ENCODE measurements at regions not wholly inside any gene's neighbourhood (a gene's known extent, or its start where the extent isn't known, plus 50 kb on each side); places are given as distances from the start of the nearest gene placed in this dataset.

DNA sequence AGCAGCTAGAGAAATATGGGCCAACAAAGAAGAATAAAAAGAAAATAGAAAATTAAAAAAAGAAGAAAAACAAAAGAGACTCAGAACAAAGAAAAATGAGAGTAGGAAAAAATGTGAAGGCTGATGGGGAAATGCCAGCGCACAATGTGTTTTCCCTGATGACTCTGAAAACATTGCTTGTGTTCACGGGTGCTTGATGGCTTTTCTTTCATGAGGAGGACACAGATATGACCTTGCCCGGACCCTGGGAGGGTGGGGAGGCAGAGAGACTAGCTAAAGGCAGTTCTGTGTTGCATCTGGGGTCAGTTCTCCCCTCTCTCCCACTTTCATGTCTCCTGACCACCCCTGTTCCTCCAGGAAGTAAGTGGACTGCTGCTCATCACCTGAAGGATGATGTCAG is 125.9 kb downstream of the MOBP start:
- H3K4me3 ChIP-seq = no peak overlapping the region
- H3K36me3 ChIP-seq = no peaks in the 10 kb centered on the region
- H3K27me3 ChIP-seq = no peaks in the 10 kb centered on the region
- intact Hi-C loops (cut with DNase I) = no loop called here
- no peak for ATAC-seq
- H3K4me1 ChIP-seq = no peaks in the 10 kb centered on the region
- no peak for DNase-seq
- 58% methylated on average over 2 of the region's 3 CpGs for WGBS (ENCODE audit: insufficient coverage, low coverage, low lambda C conversion rate, missing lambda C conversion rate)
- H3K9me3 ChIP-seq = no peaks in the 10 kb centered on the region
- no peak overlapping the region for H3K27ac ChIP-seq
- TF ChIP-seq CTCF (IDR thresholded peaks at IDR 0.05) = no peak
- TF ChIP-seq POLR2A (IDR thresholded peaks at IDR 0.05) = no peak

DNA sequence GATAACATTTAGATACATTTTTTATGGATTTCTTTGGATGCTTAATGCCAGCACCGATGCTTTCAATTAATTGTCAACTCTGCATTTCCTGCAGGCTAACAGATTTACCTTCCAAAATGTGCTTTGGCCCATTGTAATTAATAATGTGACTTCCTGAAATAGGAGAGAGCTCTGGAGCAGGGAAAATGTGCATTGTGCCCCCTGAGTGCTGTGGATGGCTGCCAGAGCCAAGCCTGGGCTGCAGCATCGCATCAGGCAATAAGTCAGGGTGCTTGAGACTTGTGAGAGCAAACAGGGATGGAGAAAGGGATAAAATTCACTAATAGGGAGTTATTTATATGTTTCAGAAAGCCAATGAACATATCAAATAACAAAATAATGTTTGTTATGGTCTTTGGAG is 133.8 kb downstream of the MOBP start:
- no peak for DNase-seq
- H3K9me3 ChIP-seq = no peaks in the 10 kb centered on the region
- H3K36me3 ChIP-seq = no peaks in the 10 kb centered on the region
- WGBS (ENCODE audit: insufficient coverage, low coverage, low lambda C conversion rate, missing lambda C conversion rate) = 30% methylated on average over 2 of the region's 2 CpGs
- H3K4me1 ChIP-seq = no peaks in the 10 kb centered on the region
- ATAC-seq = no peak
- no peak overlapping the region for H3K27ac ChIP-seq
- TF ChIP-seq CTCF (IDR thresholded peaks at IDR 0.05) (no peak), POLR2A (IDR thresholded peaks at IDR 0.05) (no peak)
- intact Hi-C loops (cut with DNase I) = no loop called here
- H3K4me3 ChIP-seq = no peak overlapping the region
- H3K27me3 ChIP-seq = no peaks in the 10 kb centered on the region

DNA sequence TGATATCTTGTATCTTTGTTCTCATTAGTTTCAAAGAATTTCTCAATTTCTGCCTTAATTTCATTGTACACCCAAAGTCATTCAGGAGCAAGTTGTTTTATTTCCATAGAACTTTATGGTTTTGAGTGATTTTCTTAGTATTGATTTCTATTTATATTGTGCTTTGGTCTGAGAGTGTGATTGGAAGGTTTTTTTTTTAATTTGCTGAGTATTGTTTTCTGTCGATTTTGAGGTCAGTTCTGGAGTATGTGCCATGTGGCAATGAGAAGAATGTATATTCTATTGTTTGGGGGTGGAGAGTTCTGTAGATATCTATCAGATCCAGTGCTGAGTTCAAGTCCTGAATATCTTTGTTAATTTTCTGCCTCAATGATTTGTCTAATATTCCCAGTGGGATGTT is 138.4 kb downstream of the MOBP start:
- Histone ChIP-seq H3K27me3 (no peaks in the 10 kb centered on the region), H3K4me1 (no peaks in the 10 kb centered on the region), H3K4me3 (no peak overlapping the region), H3K9me3 (no peaks in the 10 kb centered on the region), H3K27ac (no peak overlapping the region), H3K36me3 (no peaks in the 10 kb centered on the region)
- WGBS (ENCODE audit: insufficient coverage, low coverage, low lambda C conversion rate, missing lambda C conversion rate) = 58% methylated on average over 1 of the region's 1 CpG
- DNase-seq (no peak), ATAC-seq (no peak)
- TF ChIP-seq POLR2A (IDR thresholded peaks at IDR 0.05) = no peak
- TF ChIP-seq CTCF (IDR thresholded peaks at IDR 0.05) = no peak
- intact Hi-C loops (cut with DNase I) = no loop called here

DNA sequence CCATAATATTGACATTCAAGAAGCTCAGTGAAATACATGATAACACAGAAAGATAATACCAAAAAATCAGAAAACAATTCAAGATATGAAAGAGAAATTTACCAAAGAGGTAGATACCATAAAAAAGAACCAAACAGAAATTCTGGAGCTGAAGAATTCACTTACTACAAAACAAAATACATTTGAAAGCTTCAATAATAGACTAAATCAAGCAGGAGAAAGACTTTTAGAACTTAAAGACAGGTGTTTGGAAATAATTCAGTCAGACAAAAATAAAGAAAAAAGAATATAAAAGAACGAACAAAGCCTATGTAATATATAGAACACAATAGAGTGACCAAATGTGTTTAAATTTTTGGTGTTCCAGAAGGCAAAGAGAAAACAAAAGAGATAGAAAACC is 158.7 kb downstream of the MOBP start:
- Histone ChIP-seq H3K36me3 (no peaks in the 10 kb centered on the region), H3K27me3 (no peaks in the 10 kb centered on the region), H3K27ac (no peak overlapping the region), H3K4me3 (no peak overlapping the region), H3K4me1 (no peaks in the 10 kb centered on the region), H3K9me3 (no peaks in the 10 kb centered on the region)
- TF ChIP-seq CTCF (IDR thresholded peaks at IDR 0.05) = no peak
- no peak for TF ChIP-seq POLR2A (IDR thresholded peaks at IDR 0.05)
- DNase-seq (no peak), ATAC-seq (no peak)
- intact Hi-C loops (cut with DNase I) = no loop called here
- 24% methylated on average over 1 of the region's 1 CpG for WGBS (ENCODE audit: insufficient coverage, low coverage, low lambda C conversion rate, missing lambda C conversion rate)

DNA sequence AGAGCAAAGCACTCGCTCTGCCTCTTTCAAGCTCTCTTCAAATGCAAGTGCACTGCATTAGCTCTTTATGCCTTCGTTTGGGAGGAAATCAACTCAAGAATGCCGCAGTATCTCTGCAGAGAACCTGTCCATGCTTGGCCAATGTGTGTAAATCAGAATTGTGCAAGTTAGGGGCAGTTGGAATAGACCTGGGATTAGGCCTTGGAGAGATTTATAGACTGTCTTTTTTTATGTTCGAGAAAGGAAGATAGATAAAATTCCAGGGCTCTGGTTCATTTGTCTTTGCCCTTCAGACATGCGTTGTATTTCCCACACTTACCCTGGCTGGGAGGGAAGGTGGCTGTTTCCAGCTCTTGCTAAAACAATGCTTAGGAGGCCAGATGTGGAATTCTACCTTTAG is 163.7 kb downstream of the MOBP start:
- TF ChIP-seq POLR2A (IDR thresholded peaks at IDR 0.05) = no peak
- Histone ChIP-seq H3K27ac (no peak overlapping the region), H3K27me3 (no peaks in the 10 kb centered on the region), H3K36me3 (no peaks in the 10 kb centered on the region), H3K9me3 (no peaks in the 10 kb centered on the region), H3K4me3 (no peak overlapping the region), H3K4me1 (no peaks in the 10 kb centered on the region)
- no peak for ATAC-seq
- WGBS (ENCODE audit: insufficient coverage, low coverage, low lambda C conversion rate, missing lambda C conversion rate) = 41% methylated on average over 5 of the region's 5 CpGs
- DNase-seq = no peak
- intact Hi-C loops (cut with DNase I) = no loop called here
